ENCODE measurements at regions not wholly inside any gene's neighbourhood (a gene's known extent, or its start where the extent isn't known, plus 50 kb on each side); places are given as distances from the start of the nearest gene placed in this dataset.

DNA sequence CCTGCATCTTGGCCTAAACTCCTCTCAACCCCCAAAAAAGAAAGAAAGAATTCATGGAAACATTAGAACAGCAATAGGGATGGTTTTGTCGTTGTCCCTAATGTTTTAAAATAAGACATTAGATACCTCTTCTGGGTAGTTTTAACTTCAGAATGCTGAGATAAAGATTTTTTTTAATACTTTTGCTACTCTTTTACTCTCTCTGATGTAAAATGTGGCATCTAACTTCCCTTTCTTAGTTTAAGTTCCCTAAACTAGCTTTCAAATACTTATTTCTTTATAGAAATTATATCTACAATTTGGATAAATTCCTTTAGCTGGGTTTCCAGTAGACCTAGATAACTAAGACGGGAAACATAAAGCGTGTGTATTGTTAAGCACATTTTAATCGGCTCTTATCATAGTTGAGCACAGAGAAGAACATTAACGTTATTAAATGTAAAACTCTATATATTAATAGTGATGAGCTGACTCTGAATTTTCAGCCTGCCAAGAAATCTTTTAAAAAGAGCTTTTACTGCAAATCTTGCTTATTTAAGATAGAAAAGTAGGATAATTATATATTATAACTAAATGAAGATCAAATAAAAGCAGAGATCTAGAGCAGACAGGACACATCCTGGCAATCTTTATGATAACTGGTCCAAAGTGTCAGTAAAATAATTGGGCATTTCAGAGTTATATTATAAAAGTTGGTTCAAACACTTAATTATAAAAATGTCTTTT is 183.2 kb downstream of the CYB561 start:
- no peak for FAIRE-seq
- H3K4me1 ChIP-seq, result no peaks in the 10 kb centered on the region
- H3K9me3 ChIP-seq, result no peaks in the 10 kb centered on the region
- no peak overlapping the region for H3K4me2 ChIP-seq
- no peak for ATAC-seq
- 92% methylated on average over 5 of the region's 5 CpGs for WGBS (ENCODE audit: missing lambda C conversion rate)
- TF ChIP-seq, protein P1, sequence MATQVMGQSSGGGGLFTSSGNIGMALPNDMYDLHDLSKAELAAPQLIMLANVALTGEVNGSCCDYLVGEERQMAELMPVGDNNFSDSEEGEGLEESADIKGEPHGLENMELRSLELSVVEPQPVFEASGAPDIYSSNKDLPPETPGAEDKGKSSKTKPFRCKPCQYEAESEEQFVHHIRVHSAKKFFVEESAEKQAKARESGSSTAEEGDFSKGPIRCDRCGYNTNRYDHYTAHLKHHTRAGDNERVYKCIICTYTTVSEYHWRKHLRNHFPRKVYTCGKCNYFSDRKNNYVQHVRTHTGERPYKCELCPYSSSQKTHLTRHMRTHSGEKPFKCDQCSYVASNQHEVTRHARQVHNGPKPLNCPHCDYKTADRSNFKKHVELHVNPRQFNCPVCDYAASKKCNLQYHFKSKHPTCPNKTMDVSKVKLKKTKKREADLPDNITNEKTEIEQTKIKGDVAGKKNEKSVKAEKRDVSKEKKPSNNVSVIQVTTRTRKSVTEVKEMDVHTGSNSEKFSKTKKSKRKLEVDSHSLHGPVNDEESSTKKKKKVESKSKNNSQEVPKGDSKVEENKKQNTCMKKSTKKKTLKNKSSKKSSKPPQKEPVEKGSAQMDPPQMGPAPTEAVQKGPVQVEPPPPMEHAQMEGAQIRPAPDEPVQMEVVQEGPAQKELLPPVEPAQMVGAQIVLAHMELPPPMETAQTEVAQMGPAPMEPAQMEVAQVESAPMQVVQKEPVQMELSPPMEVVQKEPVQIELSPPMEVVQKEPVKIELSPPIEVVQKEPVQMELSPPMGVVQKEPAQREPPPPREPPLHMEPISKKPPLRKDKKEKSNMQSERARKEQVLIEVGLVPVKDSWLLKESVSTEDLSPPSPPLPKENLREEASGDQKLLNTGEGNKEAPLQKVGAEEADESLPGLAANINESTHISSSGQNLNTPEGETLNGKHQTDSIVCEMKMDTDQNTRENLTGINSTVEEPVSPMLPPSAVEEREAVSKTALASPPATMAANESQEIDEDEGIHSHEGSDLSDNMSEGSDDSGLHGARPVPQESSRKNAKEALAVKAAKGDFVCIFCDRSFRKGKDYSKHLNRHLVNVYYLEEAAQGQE (IDR thresholded peaks at IDR 0.05), result no peak
- TF ChIP-seq RFX5 (IDR thresholded peaks at IDR 0.05) (no peak), HEYL (CRISPR knock-in tag; IDR thresholded peaks at IDR 0.05) (no peak)
- ChIA-PET CTCF (interaction anchor here (1.0 to 1.5 kb wide), 3 partner anchors 11 to 144 kb away, joined by 3 to 5 read pairs (median 5); no protein-coding TSS in a partner anchor), POLR2A (no interaction called here)
- H3K27ac ChIP-seq, result no peak overlapping the region
- DNase-seq (ENCODE audit: low read depth in 1 of 2, low spot score in 1 of 2), result no peak
- no peak overlapping the region for H3K4me3 ChIP-seq

DNA sequence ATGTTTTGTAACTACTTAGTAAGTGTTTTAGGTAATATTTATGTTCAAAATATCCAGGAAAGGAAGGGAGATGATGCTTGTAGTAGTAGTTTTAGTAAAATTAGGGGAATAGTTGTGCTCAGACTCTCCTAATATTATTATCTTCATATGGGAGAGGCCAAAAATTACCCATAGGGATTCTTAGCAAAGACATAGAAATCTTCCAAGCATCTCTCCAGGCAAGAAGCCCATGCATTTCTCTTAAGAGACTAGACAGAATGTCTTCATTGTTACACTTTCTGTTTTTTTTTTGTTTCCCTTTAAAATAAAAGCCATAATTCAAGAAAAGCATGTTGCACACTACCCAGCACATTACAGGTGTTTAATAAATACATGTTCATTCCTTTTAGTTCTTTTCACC is 180.6 kb downstream of the CYB561 start:
- peaks cover 2% of the 10 kb centered on the region; the same call in 1 of the 3 replicates for H3K4me1 ChIP-seq
- no peaks in the 10 kb centered on the region for H3K9me3 ChIP-seq
- FAIRE-seq (no peak), ATAC-seq (no peak), DNase-seq (ENCODE audit: low read depth in 1 of 2, low spot score in 1 of 2) (no peak)
- TF ChIP-seq, protein P2, sequence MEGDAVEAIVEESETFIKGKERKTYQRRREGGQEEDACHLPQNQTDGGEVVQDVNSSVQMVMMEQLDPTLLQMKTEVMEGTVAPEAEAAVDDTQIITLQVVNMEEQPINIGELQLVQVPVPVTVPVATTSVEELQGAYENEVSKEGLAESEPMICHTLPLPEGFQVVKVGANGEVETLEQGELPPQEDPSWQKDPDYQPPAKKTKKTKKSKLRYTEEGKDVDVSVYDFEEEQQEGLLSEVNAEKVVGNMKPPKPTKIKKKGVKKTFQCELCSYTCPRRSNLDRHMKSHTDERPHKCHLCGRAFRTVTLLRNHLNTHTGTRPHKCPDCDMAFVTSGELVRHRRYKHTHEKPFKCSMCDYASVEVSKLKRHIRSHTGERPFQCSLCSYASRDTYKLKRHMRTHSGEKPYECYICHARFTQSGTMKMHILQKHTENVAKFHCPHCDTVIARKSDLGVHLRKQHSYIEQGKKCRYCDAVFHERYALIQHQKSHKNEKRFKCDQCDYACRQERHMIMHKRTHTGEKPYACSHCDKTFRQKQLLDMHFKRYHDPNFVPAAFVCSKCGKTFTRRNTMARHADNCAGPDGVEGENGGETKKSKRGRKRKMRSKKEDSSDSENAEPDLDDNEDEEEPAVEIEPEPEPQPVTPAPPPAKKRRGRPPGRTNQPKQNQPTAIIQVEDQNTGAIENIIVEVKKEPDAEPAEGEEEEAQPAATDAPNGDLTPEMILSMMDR (IDR thresholded peaks at IDR 0.05), result no peak
- TF ChIP-seq POLR2AphosphoS2 (conservative IDR thresholded peaks at IDR 0.05; ENCODE audit: low read length), result no peak
- no peak for TF ChIP-seq HDAC2 (IDR thresholded peaks at IDR 0.05)
- TF ChIP-seq RNF2 (IDR thresholded peaks at IDR 0.05; ENCODE audit: borderline replicate concordance, low read depth), result no peak
- no peak for TF ChIP-seq CBX2 (IDR thresholded peaks at IDR 0.05; ENCODE audit: borderline replicate concordance, low read depth)
- TF ChIP-seq, protein P3, sequence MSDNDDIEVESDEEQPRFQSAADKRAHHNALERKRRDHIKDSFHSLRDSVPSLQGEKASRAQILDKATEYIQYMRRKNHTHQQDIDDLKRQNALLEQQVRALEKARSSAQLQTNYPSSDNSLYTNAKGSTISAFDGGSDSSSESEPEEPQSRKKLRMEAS (IDR thresholded peaks at IDR 0.05), result no peak
- TF ChIP-seq JUNB (IDR thresholded peaks at IDR 0.05), result no peak
- no peak for TF ChIP-seq SREBF2 (IDR thresholded peaks at IDR 0.05)
- TF ChIP-seq HOXA7 (CRISPR knock-in tag; IDR thresholded peaks at IDR 0.05), result no peak
- no peak overlapping the region for H3K27ac ChIP-seq
- H3K4me2 ChIP-seq, result no peak overlapping the region
- ChIA-PET POLR2A (no interaction called here), CTCF (no interaction called here)
- H3K4me3 ChIP-seq, result no peak overlapping the region

DNA sequence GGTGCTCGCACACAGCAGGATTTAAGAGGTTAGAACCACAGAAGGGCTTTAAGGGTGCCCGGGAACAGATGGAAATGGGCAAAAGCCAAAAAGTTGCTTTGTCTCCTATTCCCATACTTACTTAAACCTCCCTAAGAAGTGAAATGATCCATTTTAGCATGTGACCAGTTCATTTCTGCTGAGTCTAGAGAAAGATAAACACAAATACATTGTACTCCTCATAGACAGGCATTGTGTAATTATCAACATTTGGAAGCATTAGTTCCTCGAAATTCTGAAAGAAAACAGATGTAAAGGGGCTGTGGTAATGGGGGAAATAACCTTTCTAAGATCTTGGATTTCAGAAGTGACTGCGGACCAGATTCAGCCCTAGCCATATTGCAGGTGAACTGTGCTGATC is 178.3 kb downstream of the CYB561 start:
- FAIRE-seq, result no peak
- POLR2A ChIA-PET, result no interaction called here
- no peak for TF ChIP-seq EP300 (IDR thresholded peaks at IDR 0.05)
- TF ChIP-seq, protein P2 (IDR thresholded peaks at IDR 0.05), result no peak
- TF ChIP-seq TFCP2L1 (CRISPR knock-in tag; IDR thresholded peaks at IDR 0.05), result no peak
- no peak for TF ChIP-seq MAZ (IDR thresholded peaks at IDR 0.05; ENCODE audit: borderline replicate concordance, low read depth, low read length)
- no peak for TF ChIP-seq EHF (CRISPR knock-in tag; IDR thresholded peaks at IDR 0.05)
- TF ChIP-seq RARB (CRISPR knock-in tag; IDR thresholded peaks at IDR 0.05), result no peak
- TF ChIP-seq, protein P1 (IDR thresholded peaks at IDR 0.05), result no peak
- no peak for TF ChIP-seq POLR2A (IDR thresholded peaks at IDR 0.05; ENCODE audit: low read length)
- no peak for TF ChIP-seq MYC (IDR thresholded peaks at IDR 0.05; ENCODE audit: borderline replicate concordance, low read length)
- no peak for TF ChIP-seq HEYL (CRISPR knock-in tag; IDR thresholded peaks at IDR 0.05)
- no peak for TF ChIP-seq BHLHE40 (IDR thresholded peaks at IDR 0.05; ENCODE audit: low read depth, low read length)
- no peak for TF ChIP-seq RAD21 (conservative IDR thresholded peaks at IDR 0.05 in 1 of 2, IDR thresholded peaks at IDR 0.05 in 1 of 2)
- no peak for TF ChIP-seq EHMT2 (IDR thresholded peaks at IDR 0.05; ENCODE audit: low read depth)
- TF ChIP-seq JUNB (IDR thresholded peaks at IDR 0.05), result no peak
- TF ChIP-seq POLR2AphosphoS2 (conservative IDR thresholded peaks at IDR 0.05; ENCODE audit: low read length), result no peak

More for the DNA sequence above, 178.3 kb downstream of the CYB561 start:
- H3K4me3 ChIP-seq, result no peak overlapping the region
- no peak for ATAC-seq
- no peak overlapping the region for H3K4me2 ChIP-seq
- H3K4me1 ChIP-seq, result peaks cover 5% of the 10 kb centered on the region; the same call in 1 of the 3 replicates
- WGBS (ENCODE audit: missing lambda C conversion rate), result 82% methylated on average over 4 of the region's 4 CpGs
- no peak for DNase-seq (ENCODE audit: low read depth in 1 of 2, low spot score in 1 of 2)
- CTCF ChIA-PET, result no interaction called here
- H3K27ac ChIP-seq, result no peak overlapping the region
- peaks cover 9% of the 10 kb centered on the region; the same call in 2 of the 3 replicates for H3K9me3 ChIP-seq

Data from A549 (cell line).